ENCODE measurements at regions not wholly inside any gene's neighbourhood (a gene's known extent, or its start where the extent isn't known, plus 50 kb on each side); places are given as distances from the start of the nearest gene placed in this dataset.
"Not testable (repeated sequence)": the region's sequence is repeated elsewhere in the genome, so short reads cannot be mapped to it uniquely, and the experiment has no call there.

DNA sequence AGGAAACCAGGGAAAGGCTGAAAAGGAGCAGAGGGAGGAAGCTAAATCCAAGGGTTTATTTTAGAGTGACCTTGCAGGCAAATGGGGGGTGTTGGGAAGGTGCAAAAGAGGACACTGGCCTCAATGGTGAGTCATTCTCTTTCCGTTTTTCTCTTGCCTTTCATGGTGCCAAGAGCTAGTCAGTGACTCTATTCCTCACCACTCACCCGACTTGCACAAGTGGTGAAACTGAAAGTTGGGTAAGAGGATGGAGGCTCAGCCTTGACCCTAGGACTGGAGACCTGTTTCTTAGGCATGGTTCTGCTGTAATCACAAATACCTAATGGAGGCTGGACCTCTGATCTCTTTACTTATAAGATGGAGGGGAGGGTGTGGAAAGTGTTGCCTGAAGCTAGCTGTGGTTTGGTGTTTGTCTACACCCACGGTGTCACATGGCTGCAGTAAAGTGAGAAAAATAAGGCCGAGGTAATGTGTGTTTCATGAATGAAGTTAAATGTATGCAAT is 67.3 kb upstream of the CREB3L1 start:
- Histone ChIP-seq H3K4me3 (ENCODE audit: low read depth in 2 of 2, low read length in 2 of 2) (no peak overlapping the region), H3K27ac (ENCODE audit: low read length) (no peak overlapping the region), H3K9me3 (ENCODE audit: control insufficient read depth, insufficient read depth, low read depth, low read length) (no peaks in the 10 kb centered on the region), H3K27me3 (ENCODE audit: control insufficient read depth, insufficient read depth, low read length) (no peaks in the 10 kb centered on the region), H3K4me1 (ENCODE audit: control insufficient read depth, insufficient read depth, low read length) (no peaks in the 10 kb centered on the region), H3K36me3 (ENCODE audit: control insufficient read depth, insufficient read depth, low read length) (no peaks in the 10 kb centered on the region)
- no TSS peak for BruUV-seq (replicated peaks)
- ChIA-PET POLR2A (no interaction called here), CTCF (no interaction called here)
- in situ Hi-C loops (cut with HindIII; ENCODE audit: low pct_unique_long_range_greater_than_20kb, low sequenced_read_pairs) (no loop called here), intact Hi-C loops (cut with micrococcal nuclease; ENCODE audit: unreplicated experiment) (no loop called here)
- DNase-seq (ENCODE audit: low read depth, low spot score) (peak; percentile 20), ATAC-seq (peak; percentile 38; the same call in 1 of the 2 replicates)
- TF ChIP-seq POLR2AphosphoS5 (IDR thresholded peaks at IDR 0.05; ENCODE audit: low read depth, low read length) (no peak), SIN3A (IDR thresholded peaks at IDR 0.05; ENCODE audit: borderline replicate concordance, insufficient read depth, low read depth, low read length) (no peak), TCF7L2 (IDR thresholded peaks at IDR 0.05; ENCODE audit: low read depth, low read length) (no peak)
- TF ChIP-seq, protein P1, sequence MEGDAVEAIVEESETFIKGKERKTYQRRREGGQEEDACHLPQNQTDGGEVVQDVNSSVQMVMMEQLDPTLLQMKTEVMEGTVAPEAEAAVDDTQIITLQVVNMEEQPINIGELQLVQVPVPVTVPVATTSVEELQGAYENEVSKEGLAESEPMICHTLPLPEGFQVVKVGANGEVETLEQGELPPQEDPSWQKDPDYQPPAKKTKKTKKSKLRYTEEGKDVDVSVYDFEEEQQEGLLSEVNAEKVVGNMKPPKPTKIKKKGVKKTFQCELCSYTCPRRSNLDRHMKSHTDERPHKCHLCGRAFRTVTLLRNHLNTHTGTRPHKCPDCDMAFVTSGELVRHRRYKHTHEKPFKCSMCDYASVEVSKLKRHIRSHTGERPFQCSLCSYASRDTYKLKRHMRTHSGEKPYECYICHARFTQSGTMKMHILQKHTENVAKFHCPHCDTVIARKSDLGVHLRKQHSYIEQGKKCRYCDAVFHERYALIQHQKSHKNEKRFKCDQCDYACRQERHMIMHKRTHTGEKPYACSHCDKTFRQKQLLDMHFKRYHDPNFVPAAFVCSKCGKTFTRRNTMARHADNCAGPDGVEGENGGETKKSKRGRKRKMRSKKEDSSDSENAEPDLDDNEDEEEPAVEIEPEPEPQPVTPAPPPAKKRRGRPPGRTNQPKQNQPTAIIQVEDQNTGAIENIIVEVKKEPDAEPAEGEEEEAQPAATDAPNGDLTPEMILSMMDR (IDR thresholded peaks at IDR 0.05) = no peak
- TF ChIP-seq, protein P2, sequence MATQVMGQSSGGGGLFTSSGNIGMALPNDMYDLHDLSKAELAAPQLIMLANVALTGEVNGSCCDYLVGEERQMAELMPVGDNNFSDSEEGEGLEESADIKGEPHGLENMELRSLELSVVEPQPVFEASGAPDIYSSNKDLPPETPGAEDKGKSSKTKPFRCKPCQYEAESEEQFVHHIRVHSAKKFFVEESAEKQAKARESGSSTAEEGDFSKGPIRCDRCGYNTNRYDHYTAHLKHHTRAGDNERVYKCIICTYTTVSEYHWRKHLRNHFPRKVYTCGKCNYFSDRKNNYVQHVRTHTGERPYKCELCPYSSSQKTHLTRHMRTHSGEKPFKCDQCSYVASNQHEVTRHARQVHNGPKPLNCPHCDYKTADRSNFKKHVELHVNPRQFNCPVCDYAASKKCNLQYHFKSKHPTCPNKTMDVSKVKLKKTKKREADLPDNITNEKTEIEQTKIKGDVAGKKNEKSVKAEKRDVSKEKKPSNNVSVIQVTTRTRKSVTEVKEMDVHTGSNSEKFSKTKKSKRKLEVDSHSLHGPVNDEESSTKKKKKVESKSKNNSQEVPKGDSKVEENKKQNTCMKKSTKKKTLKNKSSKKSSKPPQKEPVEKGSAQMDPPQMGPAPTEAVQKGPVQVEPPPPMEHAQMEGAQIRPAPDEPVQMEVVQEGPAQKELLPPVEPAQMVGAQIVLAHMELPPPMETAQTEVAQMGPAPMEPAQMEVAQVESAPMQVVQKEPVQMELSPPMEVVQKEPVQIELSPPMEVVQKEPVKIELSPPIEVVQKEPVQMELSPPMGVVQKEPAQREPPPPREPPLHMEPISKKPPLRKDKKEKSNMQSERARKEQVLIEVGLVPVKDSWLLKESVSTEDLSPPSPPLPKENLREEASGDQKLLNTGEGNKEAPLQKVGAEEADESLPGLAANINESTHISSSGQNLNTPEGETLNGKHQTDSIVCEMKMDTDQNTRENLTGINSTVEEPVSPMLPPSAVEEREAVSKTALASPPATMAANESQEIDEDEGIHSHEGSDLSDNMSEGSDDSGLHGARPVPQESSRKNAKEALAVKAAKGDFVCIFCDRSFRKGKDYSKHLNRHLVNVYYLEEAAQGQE (IDR thresholded peaks at IDR 0.05; ENCODE audit: insufficient read depth in 1 of 2, low read depth in 2 of 2, low read length in 1 of 2) = no peak

DNA sequence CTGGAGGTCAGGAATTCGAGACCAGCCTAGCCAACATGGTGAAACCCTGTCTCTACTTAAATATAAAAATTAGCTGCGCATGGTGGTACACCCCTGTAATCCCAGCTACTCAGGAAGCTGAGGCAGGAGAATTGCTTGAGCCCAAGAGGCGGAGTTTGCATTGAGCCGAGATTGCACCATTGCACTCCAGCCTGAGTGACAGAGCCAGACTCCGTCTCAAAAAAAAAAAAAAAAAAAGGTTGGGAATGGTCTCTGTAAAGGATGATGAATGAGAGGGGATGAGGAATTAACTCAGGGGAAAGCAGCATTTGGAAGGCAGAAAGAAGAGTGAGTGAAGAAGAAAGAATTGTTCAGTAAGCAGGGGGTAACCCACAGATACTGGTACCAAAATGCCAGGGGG is 67.8 kb upstream of the CREB3L1 start:
- BruUV-seq (replicated peaks); in situ Hi-C loops (cut with HindIII; ENCODE audit: low pct_unique_long_range_greater_than_20kb, low sequenced_read_pairs); H3K27me3 ChIP-seq (ENCODE audit: control insufficient read depth, insufficient read depth, low read length); H3K9me3 ChIP-seq (ENCODE audit: control insufficient read depth, insufficient read depth, low read depth, low read length); DNase-seq (ENCODE audit: low read depth, low spot score); CTCF ChIA-PET; H3K4me1 ChIP-seq (ENCODE audit: control insufficient read depth, insufficient read depth, low read length); H3K36me3 ChIP-seq (ENCODE audit: control insufficient read depth, insufficient read depth, low read length); H3K27ac ChIP-seq (ENCODE audit: low read length); ATAC-seq; H3K4me3 ChIP-seq (ENCODE audit: low read depth in 2 of 2, low read length in 2 of 2); intact Hi-C loops (cut with micrococcal nuclease; ENCODE audit: unreplicated experiment): not testable (repeated sequence)
- POLR2A ChIA-PET = interaction anchor here (0.6 kb wide), 1 partner anchor 660 kb away, joined by 3 read pairs; no protein-coding TSS in a partner anchor

DNA sequence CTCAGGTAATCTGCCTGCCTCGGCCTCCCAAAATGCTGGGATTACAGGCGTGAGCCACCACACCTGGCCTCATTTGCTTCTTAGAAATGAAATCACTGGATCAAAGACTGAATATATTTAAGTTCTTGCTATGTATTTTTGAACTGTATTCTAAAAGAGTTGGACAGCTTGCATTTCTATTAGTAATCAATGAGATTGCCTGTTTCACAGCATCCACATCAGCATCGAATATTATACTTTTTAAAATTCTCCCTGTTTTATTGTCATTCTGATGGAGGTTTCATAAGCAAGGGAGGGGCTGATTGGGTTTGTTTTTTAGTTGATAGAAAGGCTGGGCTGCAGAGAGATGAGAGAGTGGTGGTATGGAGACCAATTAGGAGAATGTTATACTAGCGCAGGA is 68.7 kb upstream of the CREB3L1 start:
- CTCF ChIA-PET = no interaction called here
- intact Hi-C loops (cut with micrococcal nuclease; ENCODE audit: unreplicated experiment) (no loop called here), in situ Hi-C loops (cut with HindIII; ENCODE audit: low pct_unique_long_range_greater_than_20kb, low sequenced_read_pairs) (no loop called here)
- no peaks in the 10 kb centered on the region for H3K4me1 ChIP-seq (ENCODE audit: control insufficient read depth, insufficient read depth, low read length)
- TF ChIP-seq, protein P1 (IDR thresholded peaks at IDR 0.05) = no peak
- TF ChIP-seq, protein P2 (IDR thresholded peaks at IDR 0.05; ENCODE audit: insufficient read depth in 1 of 2, low read depth in 2 of 2, low read length in 1 of 2) = no peak
- TF ChIP-seq TCF7L2 (IDR thresholded peaks at IDR 0.05; ENCODE audit: low read depth, low read length) = no peak
- no peak for TF ChIP-seq SIN3A (IDR thresholded peaks at IDR 0.05; ENCODE audit: borderline replicate concordance, insufficient read depth, low read depth, low read length)
- no peak for ATAC-seq
- no peak for DNase-seq (ENCODE audit: low read depth, low spot score)
- no peak overlapping the region for H3K27ac ChIP-seq (ENCODE audit: low read length)
- H3K4me3 ChIP-seq (ENCODE audit: low read depth in 2 of 2, low read length in 2 of 2) = no peak overlapping the region
- POLR2A ChIA-PET = no interaction called here
- H3K27me3 ChIP-seq (ENCODE audit: control insufficient read depth, insufficient read depth, low read length) = no peaks in the 10 kb centered on the region
- BruUV-seq (replicated peaks) = no TSS peak
- no peaks in the 10 kb centered on the region for H3K36me3 ChIP-seq (ENCODE audit: control insufficient read depth, insufficient read depth, low read length)
- no peaks in the 10 kb centered on the region for H3K9me3 ChIP-seq (ENCODE audit: control insufficient read depth, insufficient read depth, low read depth, low read length)
